Gastrocnemius medialis (tissue), 4 donors: ENCODE measurements at regions not wholly inside any gene's neighbourhood (a gene's known extent, or its start where the extent isn't known, plus 50 kb on each side); places are given as distances from the start of the nearest gene placed in this dataset.

Experiments used
- ATAC-seq, 2 donors: fragments of 150-250 bp; one replicate each; pipeline ENCODE4 v1.9.1; 2016
- DNase-seq, 2 donors: peaks; one replicate each; pipeline ENCODE4 v3.0.0-alpha.2; 2019
- H3K27ac ChIP-seq, 4 donors: fragments of 200-600 bp; sonication (generic); 1 replicate in 1 of 4; 2 replicates in 3 of 4; pipeline ENCODE4 v1.5.1; 2016 to 2018; ENCODE audit warnings: mild to moderate bottlenecking in 2 of 4, moderate library complexity in 1 of 4
- H3K27me3 ChIP-seq, 3 donors: fragments of 200-600 bp; sonication (generic) in 2 of 3; 1 replicate in 1 of 3; 2 replicates in 2 of 3; pipeline versions ENCODE4 v1.5.1 to v1.6.0; 2016 to 2019; ENCODE audit warnings: mild to moderate bottlenecking in 1 of 3, moderate library complexity in 1 of 3
- H3K36me3 ChIP-seq, 2 donors: fragments of 200-600 bp; sonication (generic) in 1 of 2; one replicate each; pipeline ENCODE4 v1.5.1; 2017 to 2018
- H3K4me1 ChIP-seq, 2 donors: fragments of 200-600 bp; sonication (generic) in 1 of 2; one replicate each; pipeline ENCODE4 v1.5.1; 2016 to 2017; ENCODE audit warnings: mild to moderate bottlenecking in 2 of 2
- H3K4me3 ChIP-seq, 4 donors: fragments of 200-600 bp; sonication (generic) in 3 of 4; 1 replicate in 1 of 4; 2 replicates in 3 of 4; pipeline ENCODE4 v1.5.1; 2016 to 2019; ENCODE audit warnings: mild to moderate bottlenecking in 2 of 4
- H3K9me3 ChIP-seq, 3 donors: fragments of 200-600 bp; sonication (generic) in 2 of 3; 1 replicate in 1 of 3; 2 replicates in 2 of 3; pipeline ENCODE4 v1.5.1; 2016 to 2019
- CTCF ChIP-seq, 5 experiments: fragments of 450-650 bp in 3 of 5; fragments of 200-600 bp in 2 of 5; sonication (generic) in 2 of 5; IDR thresholded peaks in 4 of 5; conservative IDR thresholded peaks in 1 of 5; 1 replicate in 4 of 5; 2 replicates in 1 of 5; pipeline ENCODE4 v1.5.1; 2016 to 2019; ENCODE audit warnings: antibody characterized with exemption in 5 of 5, mild to moderate bottlenecking in 3 of 5, moderate library complexity in 3 of 5
- POLR2A ChIP-seq, 2 donors: fragments of 450-650 bp; IDR thresholded peaks; one replicate each; pipeline ENCODE4 v1.6.1; 2017; ENCODE audit warnings: antibody characterized with exemption in 2 of 2, mild to moderate bottlenecking in 2 of 2, moderate library complexity in 2 of 2
- in situ Hi-C, 4 donors: fragments of 200-750 bp; cut with MboI; loops; one replicate each; pipeline versions ENCODE4 v1.15.0 to v1.8.0; 2017; ENCODE audit warnings: low sequenced_read_pairs in 4 of 4
- intact Hi-C: fragments of 100-400 bp; cut with DNase I; formaldehyde crosslinking; loops from one replicate; pipeline ENCODE4 v1.15.1; 2023; ENCODE audit warnings: low total_unique reads

GRCh38 chr21:27831177-27831576 lies 864.3 kb upstream of the ADAMTS5 start:
- intact Hi-C loops (no loop called here), in situ Hi-C loops (no loop called here)
- Histone ChIP-seq H3K4me3 (no peak overlapping the region), H3K4me1 (no peaks in the 10 kb centered on the region), H3K36me3 (no peaks in the 10 kb centered on the region), H3K27ac (no peak overlapping the region), H3K9me3 (no peaks in the 10 kb centered on the region), H3K27me3 (no peaks in the 10 kb centered on the region)
- TF ChIP-seq POLR2A (IDR thresholded peaks at IDR 0.05) (no peak), CTCF (IDR thresholded peaks at IDR 0.05 in 4 of 5, conservative IDR thresholded peaks at IDR 0.05 in 1 of 5) (no peak)
- ATAC-seq (no peak), DNase-seq (no peak)

GRCh38 chr21:27827972-27828371 lies 861.1 kb upstream of the ADAMTS5 start:
- no peak overlapping the region for H3K27ac ChIP-seq
- no peaks in the 10 kb centered on the region for H3K27me3 ChIP-seq
- no peaks in the 10 kb centered on the region for H3K36me3 ChIP-seq
- no peaks in the 10 kb centered on the region for H3K4me1 ChIP-seq
- intact Hi-C loops (no loop called here), in situ Hi-C loops (no loop called here)
- no peak overlapping the region for H3K4me3 ChIP-seq
- TF ChIP-seq POLR2A (IDR thresholded peaks at IDR 0.05) = no peak
- no peak for TF ChIP-seq CTCF (IDR thresholded peaks at IDR 0.05 in 4 of 5, conservative IDR thresholded peaks at IDR 0.05 in 1 of 5)
- no peak for DNase-seq
- no peak for ATAC-seq
- no peaks in the 10 kb centered on the region for H3K9me3 ChIP-seq

GRCh38 chr21:27825035-27825434 lies 858.1 kb upstream of the ADAMTS5 start:
- ATAC-seq (no peak), DNase-seq (no peak)
- intact Hi-C loops = no loop called here
- Histone ChIP-seq H3K27me3 (no peaks in the 10 kb centered on the region), H3K4me3 (no peak overlapping the region), H3K9me3 (no peaks in the 10 kb centered on the region), H3K36me3 (no peaks in the 10 kb centered on the region), H3K27ac (no peak overlapping the region), H3K4me1 (no peaks in the 10 kb centered on the region)
- in situ Hi-C loops = no loop called here
- no peak for TF ChIP-seq POLR2A (IDR thresholded peaks at IDR 0.05)
- TF ChIP-seq CTCF (IDR thresholded peaks at IDR 0.05 in 4 of 5, conservative IDR thresholded peaks at IDR 0.05 in 1 of 5) = no peak

- no peak overlapping the region for H3K27ac ChIP-seq
- H3K4me1 ChIP-seq = peaks cover 3% of the 10 kb centered on the region in 2 donors
- no peak for TF ChIP-seq CTCF (IDR thresholded peaks at IDR 0.05 in 4 of 5, conservative IDR thresholded peaks at IDR 0.05 in 1 of 5)
- TF ChIP-seq POLR2A (IDR thresholded peaks at IDR 0.05) = no peak
- in situ Hi-C loops (no loop called here), intact Hi-C loops (no loop called here)
- no peak overlapping the region for H3K4me3 ChIP-seq
- H3K36me3 ChIP-seq = no peaks in the 10 kb centered on the region
- ATAC-seq (no peak), DNase-seq (no peak)
- no peaks in the 10 kb centered on the region for H3K9me3 ChIP-seq
- H3K27me3 ChIP-seq = no peaks in the 10 kb centered on the region
Measured at GRCh38 chr21:27823652-27824201, 856.8 kb upstream of the ADAMTS5 start.

- intact Hi-C loops = no loop called here
- in situ Hi-C loops = no loop called here
- Histone ChIP-seq H3K36me3 (no peaks in the 10 kb centered on the region), H3K4me1 (peaks cover 7 to 17% of the 10 kb centered on the region in 2 donors), H3K27me3 (no peaks in the 10 kb centered on the region), H3K27ac (no peak overlapping the region), H3K4me3 (no peak overlapping the region), H3K9me3 (no peaks in the 10 kb centered on the region)
- DNase-seq = no peak
- TF ChIP-seq POLR2A (IDR thresholded peaks at IDR 0.05) (no peak), CTCF (IDR thresholded peaks at IDR 0.05 in 4 of 5, conservative IDR thresholded peaks at IDR 0.05 in 1 of 5) (no peak)
- no peak for ATAC-seq
Measured at GRCh38 chr21:27820342-27820741, 853.5 kb upstream of the ADAMTS5 start.
